ENCODE measurements at regions not wholly inside any gene's neighbourhood (a gene's known extent, or its start where the extent isn't known, plus 50 kb on each side); places are given as distances from the start of the nearest gene placed in this dataset.

GRCh38 chr7:12783421-12784095 is 96.1 kb downstream of the ARL4A start:
- Histone ChIP-seq H3K4me3 (ENCODE audit: low read length) (no peak overlapping the region), H3K79me2 (ENCODE audit: low read length) (no peaks in the 10 kb centered on the region), H3K9me3 (replicated peaks; ENCODE audit: insufficient read depth, low read length) (no peaks in the 10 kb centered on the region), H3K4me2 (ENCODE audit: low read depth, low read length) (no peak overlapping the region), H2AFZ (ENCODE audit: low read length) (no peak overlapping the region), H4K20me1 (ENCODE audit: insufficient read depth, low read length) (no peaks in the 10 kb centered on the region), H3K4me1 (ENCODE audit: low read length) (no peaks in the 10 kb centered on the region), H3K9me2 (replicated peaks; ENCODE audit: insufficient read depth, low read length) (no peaks in the 10 kb centered on the region), H3K36me3 (replicated peaks; ENCODE audit: insufficient read depth, low read length) (no peaks in the 10 kb centered on the region), H3K27ac (ENCODE audit: low read length) (no peak overlapping the region), H3F3A (ENCODE audit: insufficient read depth, low read length) (no peaks in the 10 kb centered on the region), H3K27me3 (replicated peaks; ENCODE audit: insufficient read depth, low read length) (no peaks in the 10 kb centered on the region), H3K9ac (ENCODE audit: low read length) (no peak overlapping the region)
- DNase-seq, result no peak
- TF ChIP-seq EZH2phosphoT487 (IDR thresholded peaks at IDR 0.05; ENCODE audit: low read length) (no peak), EZH2 (optimal IDR thresholded peaks at IDR 0.05; ENCODE audit: low read depth, low read length) (no peak)
- TF ChIP-seq, protein P1, sequence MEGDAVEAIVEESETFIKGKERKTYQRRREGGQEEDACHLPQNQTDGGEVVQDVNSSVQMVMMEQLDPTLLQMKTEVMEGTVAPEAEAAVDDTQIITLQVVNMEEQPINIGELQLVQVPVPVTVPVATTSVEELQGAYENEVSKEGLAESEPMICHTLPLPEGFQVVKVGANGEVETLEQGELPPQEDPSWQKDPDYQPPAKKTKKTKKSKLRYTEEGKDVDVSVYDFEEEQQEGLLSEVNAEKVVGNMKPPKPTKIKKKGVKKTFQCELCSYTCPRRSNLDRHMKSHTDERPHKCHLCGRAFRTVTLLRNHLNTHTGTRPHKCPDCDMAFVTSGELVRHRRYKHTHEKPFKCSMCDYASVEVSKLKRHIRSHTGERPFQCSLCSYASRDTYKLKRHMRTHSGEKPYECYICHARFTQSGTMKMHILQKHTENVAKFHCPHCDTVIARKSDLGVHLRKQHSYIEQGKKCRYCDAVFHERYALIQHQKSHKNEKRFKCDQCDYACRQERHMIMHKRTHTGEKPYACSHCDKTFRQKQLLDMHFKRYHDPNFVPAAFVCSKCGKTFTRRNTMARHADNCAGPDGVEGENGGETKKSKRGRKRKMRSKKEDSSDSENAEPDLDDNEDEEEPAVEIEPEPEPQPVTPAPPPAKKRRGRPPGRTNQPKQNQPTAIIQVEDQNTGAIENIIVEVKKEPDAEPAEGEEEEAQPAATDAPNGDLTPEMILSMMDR (IDR thresholded peaks at IDR 0.05; ENCODE audit: low read length), result no peak

- H2AFZ ChIP-seq (ENCODE audit: low read length), result no peak overlapping the region
- H3K27me3 ChIP-seq (replicated peaks; ENCODE audit: insufficient read depth, low read length), result no peaks in the 10 kb centered on the region
- H3F3A ChIP-seq (ENCODE audit: insufficient read depth, low read length), result no peaks in the 10 kb centered on the region
- no peak overlapping the region for H3K4me2 ChIP-seq (ENCODE audit: low read depth, low read length)
- H4K20me1 ChIP-seq (ENCODE audit: insufficient read depth, low read length), result no peaks in the 10 kb centered on the region
- H3K36me3 ChIP-seq (replicated peaks; ENCODE audit: insufficient read depth, low read length), result no peaks in the 10 kb centered on the region
- H3K4me1 ChIP-seq (ENCODE audit: low read length), result no peaks in the 10 kb centered on the region
- H3K9me3 ChIP-seq (replicated peaks; ENCODE audit: insufficient read depth, low read length), result no peaks in the 10 kb centered on the region
- no peak overlapping the region for H3K4me3 ChIP-seq (ENCODE audit: low read length)
- TF ChIP-seq EZH2phosphoT487 (IDR thresholded peaks at IDR 0.05; ENCODE audit: low read length) (no peak), EZH2 (optimal IDR thresholded peaks at IDR 0.05; ENCODE audit: low read depth, low read length) (no peak)
- TF ChIP-seq, protein P1 (IDR thresholded peaks at IDR 0.05; ENCODE audit: low read length), result no peak
- H3K79me2 ChIP-seq (ENCODE audit: low read length), result no peaks in the 10 kb centered on the region
- H3K9ac ChIP-seq (ENCODE audit: low read length), result no peak overlapping the region
- no peaks in the 10 kb centered on the region for H3K9me2 ChIP-seq (replicated peaks; ENCODE audit: insufficient read depth, low read length)
- H3K27ac ChIP-seq (ENCODE audit: low read length), result no peak overlapping the region
- no peak for DNase-seq
These were observed 98.0 kb downstream of the ARL4A start for GRCh38 chr7:12785473-12785872.

DNA sequence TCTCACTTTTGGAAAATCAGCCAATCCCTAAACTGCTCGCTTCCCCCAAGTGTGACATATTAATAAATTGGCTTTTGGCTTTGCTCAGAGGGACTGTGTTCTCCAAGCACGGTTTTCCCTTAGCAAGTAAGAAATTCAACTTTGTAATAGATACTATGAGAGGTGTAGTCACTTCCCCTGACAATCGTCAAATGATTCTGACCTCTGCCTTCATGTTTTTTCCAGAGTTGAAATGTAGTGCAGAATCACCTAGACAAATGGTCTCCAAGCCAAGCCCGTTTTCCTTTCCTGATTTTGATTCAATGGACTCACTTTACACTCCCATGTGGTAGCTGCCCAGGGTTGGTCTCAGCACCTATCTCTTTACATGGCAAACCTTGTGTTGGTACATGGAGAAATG is 99.1 kb downstream of the ARL4A start:
- H3K27me3 ChIP-seq (replicated peaks; ENCODE audit: insufficient read depth, low read length), result no peaks in the 10 kb centered on the region
- no peak overlapping the region for H2AFZ ChIP-seq (ENCODE audit: low read length)
- H3K9me2 ChIP-seq (replicated peaks; ENCODE audit: insufficient read depth, low read length), result no peaks in the 10 kb centered on the region
- H4K20me1 ChIP-seq (ENCODE audit: insufficient read depth, low read length), result no peaks in the 10 kb centered on the region
- no peaks in the 10 kb centered on the region for H3K4me1 ChIP-seq (ENCODE audit: low read length)
- H3K27ac ChIP-seq (ENCODE audit: low read length), result no peak overlapping the region
- H3K9ac ChIP-seq (ENCODE audit: low read length), result no peak overlapping the region
- TF ChIP-seq, protein P1 (IDR thresholded peaks at IDR 0.05; ENCODE audit: low read length), result no peak
- TF ChIP-seq EZH2phosphoT487 (IDR thresholded peaks at IDR 0.05; ENCODE audit: low read length) (no peak), EZH2 (optimal IDR thresholded peaks at IDR 0.05; ENCODE audit: low read depth, low read length) (no peak)
- H3K4me3 ChIP-seq (ENCODE audit: low read length), result no peak overlapping the region
- H3K4me2 ChIP-seq (ENCODE audit: low read depth, low read length), result no peak overlapping the region
- no peaks in the 10 kb centered on the region for H3F3A ChIP-seq (ENCODE audit: insufficient read depth, low read length)
- H3K79me2 ChIP-seq (ENCODE audit: low read length), result no peaks in the 10 kb centered on the region
- no peak for DNase-seq
- no peaks in the 10 kb centered on the region for H3K36me3 ChIP-seq (replicated peaks; ENCODE audit: insufficient read depth, low read length)
- H3K9me3 ChIP-seq (replicated peaks; ENCODE audit: insufficient read depth, low read length), result no peaks in the 10 kb centered on the region; the same call in 1 of the 2 replicates
